H1 (cell line): ENCODE measurements at regions not wholly inside any gene's neighbourhood (a gene's known extent, or its start where the extent isn't known, plus 50 kb on each side); places are given as distances from the start of the nearest gene placed in this dataset.

ENCODE experiments used
- BRCA1 ChIP-seq: IDR thresholded peaks from 2 replicates; pipeline ENCODE4 v1.6.1; 2012; ENCODE audit warnings: low read depth, low read length, improper control_type of control experiment
- CTCF ChIP-seq, 3 experiments: IDR thresholded peaks; 1 replicate in 2 of 3; 2 replicates in 1 of 3; pipeline versions ENCODE4 v1.5.1 to v1.6.1; 2011; ENCODE audit warnings: low read length in 3 of 3, mild to moderate bottlenecking in 3 of 3, inconsistent platforms in 2 of 3, low read depth in 1 of 3, moderate library complexity in 1 of 3; ENCODE audit not compliant: insufficient read depth in 1 of 3; ENCODE audit errors: control extremely low read depth in 1 of 3
- EP300 ChIP-seq, 2 experiments: IDR thresholded peaks; 1 replicate in 1 of 2; 2 replicates in 1 of 2; pipeline ENCODE4 v1.6.1; 2011 to 2012; ENCODE audit warnings: low read depth in 2 of 2, low read length in 2 of 2, mild to moderate bottlenecking in 2 of 2, borderline replicate concordance in 1 of 2, inconsistent platforms in 1 of 2, moderate library complexity in 1 of 2
- EZH2 ChIP-seq: fragments of 200-600 bp; sonication (generic); IDR thresholded peaks from 2 replicates; pipeline ENCODE4 v1.7.1; 2012; ENCODE audit warnings: low read depth, mild to moderate bottlenecking, moderate library complexity, low read length, inconsistent platforms; ENCODE audit not compliant: severe bottlenecking
- JUND ChIP-seq: IDR thresholded peaks from 2 replicates; pipeline ENCODE4 v1.6.1; 2011; ENCODE audit warnings: mild to moderate bottlenecking, improper control_type of control experiment, low read length
- POLR2A ChIP-seq, 2 experiments: IDR thresholded peaks; 1 replicate in 1 of 2; 2 replicates in 1 of 2; pipeline ENCODE4 v1.6.1; 2011; ENCODE audit warnings: low read depth in 2 of 2, low read length in 2 of 2, mild to moderate bottlenecking in 2 of 2; ENCODE audit errors: control extremely low read depth in 1 of 2
- SIN3A ChIP-seq, 2 experiments: IDR thresholded peaks in 1 of 2; conservative IDR thresholded peaks in 1 of 2; 2 replicates each; pipeline ENCODE4 v1.6.1; 2011 to 2012; ENCODE audit warnings: low read length in 2 of 2, improper control_type of control experiment in 1 of 2, low read depth in 1 of 2, mild to moderate bottlenecking in 1 of 2
- TBP ChIP-seq: IDR thresholded peaks from 2 replicates; pipeline ENCODE4 v1.6.1; 2011; ENCODE audit warnings: low read depth, low read length, improper control_type of control experiment
- ZNF274 ChIP-seq: IDR thresholded peaks from 2 replicates; pipeline ENCODE4 v1.7.0; 2012; ENCODE audit warnings: low read length, borderline replicate concordance; ENCODE audit errors: extremely low read depth

GRCh38 chr5:145703856-145704255 is 131.3 kb downstream of the PRELID2 start:
- TF ChIP-seq POLR2A (IDR thresholded peaks at IDR 0.05; ENCODE audit: control extremely low read depth in 1 of 2, low read depth in 2 of 2, low read length in 2 of 2): no peak
- TF ChIP-seq CTCF (IDR thresholded peaks at IDR 0.05; ENCODE audit: control extremely low read depth in 1 of 3, insufficient read depth in 1 of 3, low read depth in 1 of 3, low read length in 3 of 3): no peak
- TF ChIP-seq EZH2: no peak
- TF ChIP-seq BRCA1: no peak
- TF ChIP-seq ZNF274: no peak
- no peak for TF ChIP-seq JUND
- no peak for TF ChIP-seq TBP
- no peak for TF ChIP-seq SIN3A (conservative IDR thresholded peaks at IDR 0.05 in 1 of 2, IDR thresholded peaks at IDR 0.05 in 1 of 2; ENCODE audit: low read depth in 1 of 2, low read length in 2 of 2)
- TF ChIP-seq EP300 (IDR thresholded peaks at IDR 0.05; ENCODE audit: borderline replicate concordance in 1 of 2, low read depth in 2 of 2, low read length in 2 of 2): no peak
